ENCODE measurements at regions not wholly inside any gene's neighbourhood (a gene's known extent, or its start where the extent isn't known, plus 50 kb on each side); places are given as distances from the start of the nearest gene placed in this dataset.

GRCh38 chr7:156176039-156176438 is 363.8 kb upstream of the SHH start:
- TF ChIP-seq EZH2phosphoT487 (IDR thresholded peaks at IDR 0.05; ENCODE audit: borderline replicate concordance, low read length), result no peak
- TF ChIP-seq CTCF (IDR thresholded peaks at IDR 0.05; ENCODE audit: low read depth, low read length, poor library complexity, severe bottlenecking), result no peak

Measured in DOHH2 (cell line).